Parathyroid adenoma (tissue), 2 donors: ENCODE measurements at regions not wholly inside any gene's neighbourhood (a gene's known extent, or its start where the extent isn't known, plus 50 kb on each side); places are given as distances from the start of the nearest gene placed in this dataset.

Experiments used
- H2AFZ ChIP-seq: fragments of 300-600 bp; sonication (generic); one replicate; pipeline ENCODE4 v1.7.0; 2017; ENCODE audit warnings: antibody characterized with exemption, mild to moderate bottlenecking
- H3K27ac ChIP-seq: fragments of 300-600 bp; sonication (generic); one replicate; pipeline ENCODE4 v1.7.0; 2017
- H3K27me3 ChIP-seq: fragments of 300-600 bp; sonication (generic); one replicate; pipeline ENCODE4 v1.7.0; 2017; ENCODE audit warnings: low read length; ENCODE audit not compliant: control insufficient read depth, insufficient read depth
- H3K36me3 ChIP-seq: fragments of 300-600 bp; sonication (generic); one replicate; pipeline ENCODE4 v1.7.0; 2017; ENCODE audit warnings: low read length; ENCODE audit not compliant: control insufficient read depth, insufficient read depth
- H3K4me1 ChIP-seq: fragments of 300-600 bp; sonication (generic); one replicate; pipeline ENCODE4 v1.7.0; 2017; ENCODE audit warnings: control low read depth
- H3K4me2 ChIP-seq: fragments of 300-600 bp; sonication (generic); one replicate; pipeline ENCODE4 v1.7.0; 2017; ENCODE audit warnings: low read length
- H3K4me3 ChIP-seq: fragments of 300-600 bp; sonication (generic); one replicate; pipeline ENCODE4 v1.7.0; 2017; ENCODE audit warnings: low read depth, low read length
- H3K79me2 ChIP-seq: fragments of 300-600 bp; sonication (generic); one replicate; pipeline ENCODE4 v1.7.0; 2017; ENCODE audit warnings: control low read depth
- H3K9ac ChIP-seq: fragments of 300-600 bp; sonication (generic); one replicate; pipeline ENCODE4 v1.7.0; 2017; ENCODE audit warnings: mild to moderate bottlenecking
- H3K9me3 ChIP-seq: fragments of 300-600 bp; sonication (generic); one replicate; pipeline ENCODE4 v1.7.0; 2017; ENCODE audit warnings: low read length; ENCODE audit not compliant: control insufficient read depth
- TF ChIP-seq, protein P1 (sequence below): fragments of 300-600 bp; sonication (generic); IDR thresholded peaks from one replicate; pipeline ENCODE4 v1.7.0; 2017; ENCODE audit warnings: antibody characterized with exemption, mild to moderate bottlenecking
- donor health status: primary hyperparathyroidism.

DNA sequence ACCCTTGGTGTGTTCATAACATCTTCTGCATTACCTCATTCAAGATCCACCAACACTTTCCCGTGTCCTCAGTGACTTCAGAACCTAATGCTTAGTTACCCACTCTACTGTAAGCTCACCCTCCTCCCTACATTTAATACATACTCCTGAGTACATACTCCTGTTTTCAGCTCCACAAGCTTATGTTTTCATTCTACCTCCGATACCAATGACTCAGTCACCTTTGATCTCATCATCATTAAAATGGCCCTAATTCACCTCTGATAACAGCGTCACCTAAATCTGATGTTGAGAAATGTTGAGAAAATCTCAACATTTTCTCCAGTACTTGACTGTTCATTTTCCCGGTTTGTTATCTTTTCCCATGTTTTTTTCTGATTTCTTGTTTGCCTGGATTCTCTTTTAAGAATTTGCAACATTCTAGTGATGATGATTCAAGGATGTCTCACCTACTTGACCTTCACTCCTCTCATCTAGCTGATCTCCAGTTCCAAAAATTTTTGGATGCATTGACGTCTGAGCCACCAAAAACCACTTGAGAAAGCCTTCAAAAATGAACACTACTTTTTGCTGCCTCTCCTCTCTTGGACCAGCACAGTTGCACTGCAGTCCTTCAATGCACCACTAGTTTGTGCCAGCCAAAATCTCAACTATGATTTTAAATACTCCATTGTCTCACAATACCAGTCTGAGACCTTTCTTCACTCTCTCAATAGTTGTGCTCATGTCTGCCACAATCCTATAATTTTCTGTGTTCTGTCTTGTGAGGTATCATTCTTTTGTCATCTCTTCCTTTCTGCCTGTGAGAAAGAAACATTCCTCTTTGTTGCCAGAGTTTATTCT, 220.7 kb upstream of the SEMA6D start:
- H3K36me3 ChIP-seq, result no peaks in the 10 kb centered on the region
- H3K4me1 ChIP-seq, result no peaks in the 10 kb centered on the region
- H3K9ac ChIP-seq, result no peak overlapping the region
- H2AFZ ChIP-seq, result no peak overlapping the region
- TF ChIP-seq, protein P1, sequence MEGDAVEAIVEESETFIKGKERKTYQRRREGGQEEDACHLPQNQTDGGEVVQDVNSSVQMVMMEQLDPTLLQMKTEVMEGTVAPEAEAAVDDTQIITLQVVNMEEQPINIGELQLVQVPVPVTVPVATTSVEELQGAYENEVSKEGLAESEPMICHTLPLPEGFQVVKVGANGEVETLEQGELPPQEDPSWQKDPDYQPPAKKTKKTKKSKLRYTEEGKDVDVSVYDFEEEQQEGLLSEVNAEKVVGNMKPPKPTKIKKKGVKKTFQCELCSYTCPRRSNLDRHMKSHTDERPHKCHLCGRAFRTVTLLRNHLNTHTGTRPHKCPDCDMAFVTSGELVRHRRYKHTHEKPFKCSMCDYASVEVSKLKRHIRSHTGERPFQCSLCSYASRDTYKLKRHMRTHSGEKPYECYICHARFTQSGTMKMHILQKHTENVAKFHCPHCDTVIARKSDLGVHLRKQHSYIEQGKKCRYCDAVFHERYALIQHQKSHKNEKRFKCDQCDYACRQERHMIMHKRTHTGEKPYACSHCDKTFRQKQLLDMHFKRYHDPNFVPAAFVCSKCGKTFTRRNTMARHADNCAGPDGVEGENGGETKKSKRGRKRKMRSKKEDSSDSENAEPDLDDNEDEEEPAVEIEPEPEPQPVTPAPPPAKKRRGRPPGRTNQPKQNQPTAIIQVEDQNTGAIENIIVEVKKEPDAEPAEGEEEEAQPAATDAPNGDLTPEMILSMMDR, result no peak
- no peaks in the 10 kb centered on the region for H3K9me3 ChIP-seq
- H3K4me2 ChIP-seq, result no peak overlapping the region
- H3K27me3 ChIP-seq, result no peaks in the 10 kb centered on the region
- no peak overlapping the region for H3K4me3 ChIP-seq
- H3K27ac ChIP-seq, result no peak overlapping the region
- no peaks in the 10 kb centered on the region for H3K79me2 ChIP-seq

DNA sequence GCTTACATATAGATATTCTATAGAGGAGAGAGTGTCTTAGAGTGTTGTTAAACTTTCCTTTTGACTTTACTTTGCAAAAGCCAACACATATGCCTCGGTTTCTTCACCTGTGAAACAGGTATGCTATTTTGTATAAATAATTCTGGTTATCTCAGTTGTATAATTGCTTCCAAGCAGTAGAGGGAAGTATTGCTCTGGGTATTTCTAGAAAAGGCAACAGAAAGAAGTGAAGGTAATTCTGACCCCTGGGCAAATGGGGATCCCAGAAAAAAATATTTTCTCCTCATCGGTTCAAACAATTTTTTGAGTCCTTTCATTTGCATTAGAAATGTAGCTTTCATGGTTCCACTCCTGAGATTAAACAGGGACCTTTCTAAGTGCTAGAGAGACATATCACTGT, 216.5 kb upstream of the SEMA6D start:
- Histone ChIP-seq H3K4me1 (no peaks in the 10 kb centered on the region), H3K79me2 (no peaks in the 10 kb centered on the region), H3K9ac (no peak overlapping the region), H3K4me2 (no peak overlapping the region), H3K36me3 (no peaks in the 10 kb centered on the region), H3K27me3 (no peaks in the 10 kb centered on the region), H3K27ac (no peak overlapping the region), H3K4me3 (no peak overlapping the region), H3K9me3 (no peaks in the 10 kb centered on the region), H2AFZ (no peak overlapping the region)
- TF ChIP-seq, protein P1, result no peak

DNA sequence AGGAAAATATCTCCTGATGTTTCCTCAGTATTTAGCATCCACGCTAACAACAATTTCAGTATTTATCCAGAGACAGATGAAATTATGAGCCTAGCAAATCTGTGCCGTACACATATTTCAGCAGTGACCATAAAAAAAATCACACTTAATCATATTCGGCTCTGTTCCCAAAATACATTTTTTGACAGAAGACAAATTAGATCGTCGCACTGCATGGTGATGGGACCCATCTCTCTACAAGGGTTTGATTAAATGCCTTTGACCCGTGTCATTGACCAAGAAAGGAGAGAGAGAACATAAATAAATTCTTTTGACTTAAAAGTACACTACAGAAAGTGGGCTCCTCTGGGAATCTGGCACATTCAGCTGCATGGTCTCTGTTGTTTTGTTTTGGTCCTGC, 215.3 kb upstream of the SEMA6D start:
- Histone ChIP-seq H3K4me2 (no peak overlapping the region), H3K4me1 (no peaks in the 10 kb centered on the region), H2AFZ (no peak overlapping the region), H3K36me3 (no peaks in the 10 kb centered on the region), H3K9me3 (no peaks in the 10 kb centered on the region), H3K4me3 (no peak overlapping the region), H3K27me3 (no peaks in the 10 kb centered on the region), H3K27ac (no peak overlapping the region), H3K79me2 (no peaks in the 10 kb centered on the region), H3K9ac (no peak overlapping the region)
- TF ChIP-seq, protein P1, result no peak

DNA sequence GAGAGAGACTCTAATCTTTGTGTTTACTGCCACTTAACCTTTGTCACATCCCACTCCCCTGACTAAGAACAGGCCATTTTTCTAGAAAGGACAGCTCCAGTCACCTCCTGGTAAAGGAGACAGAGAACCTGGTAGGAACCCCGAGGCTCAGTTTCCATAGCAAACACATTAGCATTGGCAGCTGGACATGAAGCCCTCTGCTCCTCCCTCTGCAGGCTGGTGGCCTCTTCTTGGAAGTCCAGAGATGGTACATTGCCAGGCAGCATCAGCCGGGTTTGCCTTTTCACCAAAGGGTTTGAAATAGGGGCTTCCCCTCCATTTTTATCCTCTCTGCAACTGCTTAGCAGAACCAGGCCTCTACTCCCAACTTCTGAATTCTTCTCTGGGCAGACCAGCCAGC, 213.4 kb upstream of the SEMA6D start:
- Histone ChIP-seq H3K4me2 (no peak overlapping the region), H3K4me1 (no peaks in the 10 kb centered on the region), H3K36me3 (no peaks in the 10 kb centered on the region), H3K79me2 (no peaks in the 10 kb centered on the region), H3K4me3 (no peak overlapping the region), H3K27ac (no peak overlapping the region), H3K9ac (no peak overlapping the region), H3K9me3 (no peaks in the 10 kb centered on the region), H2AFZ (no peak overlapping the region), H3K27me3 (no peaks in the 10 kb centered on the region)
- TF ChIP-seq, protein P1, result no peak
